ENCODE measurements at regions not wholly inside any gene's neighbourhood (a gene's known extent, or its start where the extent isn't known, plus 50 kb on each side); places are given as distances from the start of the nearest gene placed in this dataset.

GRCh38 chr9:99425923-99426842, 204.1 kb downstream of the SEC61B start:
- peaks cover 3% of the 10 kb centered on the region for H3K9me3 Mint-ChIP-seq
- H3K36me3 Mint-ChIP-seq (ENCODE audit: low read depth) = no peaks in the 10 kb centered on the region
- peak overlapping the region; percentile 7 for H3K27ac Mint-ChIP-seq
- no peaks in the 10 kb centered on the region for H3K4me1 Mint-ChIP-seq
- H3K4me3 Mint-ChIP-seq = no peak overlapping the region
- DNase-seq = no peak
- peaks cover 5% of the 10 kb centered on the region for H3K27me3 Mint-ChIP-seq (ENCODE audit: low read depth, poor library complexity)
- TF ChIP-seq CTCF (IDR thresholded peaks at IDR 0.05) = no peak

- H3K4me3 Mint-ChIP-seq = no peak overlapping the region
- no peak for TF ChIP-seq CTCF (IDR thresholded peaks at IDR 0.05)
- H3K27ac Mint-ChIP-seq = no peak overlapping the region
- H3K27me3 Mint-ChIP-seq (ENCODE audit: low read depth, poor library complexity) = peaks cover 5% of the 10 kb centered on the region
- peaks cover 3% of the 10 kb centered on the region for H3K9me3 Mint-ChIP-seq
- no peaks in the 10 kb centered on the region for H3K4me1 Mint-ChIP-seq
- no peaks in the 10 kb centered on the region for H3K36me3 Mint-ChIP-seq (ENCODE audit: low read depth)
- no peak for DNase-seq
Observed at GRCh38 chr9:99427260-99427659, 205.2 kb downstream of the SEC61B start.

GRCh38 chr9:99430301-99430700, 208.2 kb downstream of the SEC61B start:
- DNase-seq = no peak
- Mint-ChIP-seq H3K9me3 (peaks cover 3% of the 10 kb centered on the region), H3K36me3 (ENCODE audit: low read depth) (no peaks in the 10 kb centered on the region), H3K27ac (no peak overlapping the region), H3K4me3 (no peak overlapping the region), H3K4me1 (peaks cover 10% of the 10 kb centered on the region), H3K27me3 (ENCODE audit: low read depth, poor library complexity) (no peaks in the 10 kb centered on the region)
- no peak for TF ChIP-seq CTCF (IDR thresholded peaks at IDR 0.05)

- H3K27me3 Mint-ChIP-seq (ENCODE audit: low read depth, poor library complexity) = no peaks in the 10 kb centered on the region
Observed at GRCh38 chr9:99431103-99431502, 209.0 kb downstream of the SEC61B start.

GRCh38 chr9:99432075-99432474, 210.0 kb downstream of the SEC61B start:
- peaks cover 10% of the 10 kb centered on the region for H3K4me1 Mint-ChIP-seq
- DNase-seq = no peak
- H3K9me3 Mint-ChIP-seq = peaks cover 3% of the 10 kb centered on the region
- H3K27me3 Mint-ChIP-seq (ENCODE audit: low read depth, poor library complexity) = no peaks in the 10 kb centered on the region
- no peak overlapping the region for H3K4me3 Mint-ChIP-seq
- TF ChIP-seq CTCF (IDR thresholded peaks at IDR 0.05) = no peak
- no peaks in the 10 kb centered on the region for H3K36me3 Mint-ChIP-seq (ENCODE audit: low read depth)
- no peak overlapping the region for H3K27ac Mint-ChIP-seq

More at GRCh38 chr9:99431103-99431502, 209.0 kb downstream of the SEC61B start:
- Mint-ChIP-seq H3K27ac (no peak overlapping the region), H3K36me3 (ENCODE audit: low read depth) (no peaks in the 10 kb centered on the region), H3K4me3 (no peak overlapping the region), H3K9me3 (peaks cover 3% of the 10 kb centered on the region), H3K4me1 (peaks cover 10% of the 10 kb centered on the region)
- DNase-seq = no peak
- no peak for TF ChIP-seq CTCF (IDR thresholded peaks at IDR 0.05)

GRCh38 chr9:99433095-99433494, 211.0 kb downstream of the SEC61B start:
- Mint-ChIP-seq H3K9me3 (peaks cover 3% of the 10 kb centered on the region), H3K27me3 (ENCODE audit: low read depth, poor library complexity) (peaks cover 3% of the 10 kb centered on the region), H3K4me3 (no peak overlapping the region), H3K27ac (no peak overlapping the region), H3K4me1 (peaks cover 10% of the 10 kb centered on the region), H3K36me3 (ENCODE audit: low read depth) (no peaks in the 10 kb centered on the region)
- no peak for TF ChIP-seq CTCF (IDR thresholded peaks at IDR 0.05)
- DNase-seq = no peak

Measured in nephron progenitor cell (in vitro differentiated cells).